Activated B cell treated with CpG ODN at 0.5 μM for 24 hours (primary cell): ENCODE measurements at regions not wholly inside any gene's neighbourhood (a gene's known extent, or its start where the extent isn't known, plus 50 kb on each side); places are given as distances from the start of the nearest gene placed in this dataset.

Experiments
- ATAC-seq: fragments of 200-7000 bp; cut with Tn5 transposase; one replicate; pipeline ENCODE4 v1.10.0; 2021; ENCODE audit warnings: low read depth, mild to moderate bottlenecking, moderate library complexity
- CTCF ChIA-PET: fragments of 350-600 bp; sonication (Branson Sonifier 250); formaldehyde crosslinking; loops from one replicate; lab custom pipeline; 2021; ENCODE audit warnings: antibody characterized with exemption; lab: Charles Lee
- POLR2A ChIA-PET: fragments of 350-600 bp; sonication (Branson Sonifier 250); formaldehyde crosslinking; loops from one replicate; lab custom pipeline; 2021; ENCODE audit warnings: antibody characterized with exemption; lab: Charles Lee
- DNase-seq: peaks from one replicate; pipeline ENCODE4 v3.0.0; 2022
- H3K27ac Mint-ChIP-seq: one replicate; pipeline ENCODE4 v1.8.0; 2020; ENCODE audit warnings: mixed read lengths
- H3K27me3 Mint-ChIP-seq: one replicate; pipeline ENCODE4 v1.8.0; 2021; ENCODE audit warnings: mixed read lengths
- H3K36me3 Mint-ChIP-seq: one replicate; pipeline ENCODE4 v1.8.0; 2021; ENCODE audit warnings: low read depth, mixed read lengths
- H3K4me1 Mint-ChIP-seq: one replicate; pipeline ENCODE4 v1.8.0; 2021; ENCODE audit warnings: mixed read lengths
- H3K4me3 Mint-ChIP-seq: one replicate; pipeline ENCODE4 v1.8.0; 2020; ENCODE audit warnings: mild to moderate bottlenecking, mixed read lengths
- H3K9me3 Mint-ChIP-seq: one replicate; pipeline ENCODE4 v1.8.0; 2020; ENCODE audit warnings: mixed read lengths
- CTCF ChIP-seq: fragments of 200-600 bp; IDR thresholded peaks from one replicate; pipeline ENCODE4 v1.8.0; 2022; ENCODE audit warnings: antibody characterized with exemption, mild to moderate bottlenecking
- intact Hi-C: fragments of 100-400 bp; cut with micrococcal nuclease; formaldehyde crosslinking; loops from one replicate; pipeline ENCODE4 v1.15.1; 2024

GRCh38 chr1:29451368-29451892, 215.1 kb downstream of the PTPRU start:
- ATAC-seq, result no peak
- no peaks in the 10 kb centered on the region for H3K4me1 Mint-ChIP-seq
- no peak for TF ChIP-seq CTCF
- no peak overlapping the region for H3K4me3 Mint-ChIP-seq
- no peak overlapping the region for H3K27ac Mint-ChIP-seq
- no peaks in the 10 kb centered on the region for H3K36me3 Mint-ChIP-seq
- H3K9me3 Mint-ChIP-seq, result no peaks in the 10 kb centered on the region
- no peak for DNase-seq
- POLR2A ChIA-PET, result no interaction called here
- H3K27me3 Mint-ChIP-seq, result peaks cover 7% of the 10 kb centered on the region
- intact Hi-C loops, result no loop called here
- CTCF ChIA-PET, result no interaction called here

- Mint-ChIP-seq H3K36me3 (no peaks in the 10 kb centered on the region), H3K4me1 (no peaks in the 10 kb centered on the region), H3K9me3 (no peaks in the 10 kb centered on the region), H3K4me3 (no peak overlapping the region), H3K27ac (no peak overlapping the region), H3K27me3 (peaks cover 3% of the 10 kb centered on the region)
- ATAC-seq, result no peak
- ChIA-PET POLR2A (no interaction called here), CTCF (no interaction called here)
- intact Hi-C loops, result no loop called here
- DNase-seq, result no peak
- TF ChIP-seq CTCF, result no peak
Observed at GRCh38 chr1:29450591-29450990, 214.3 kb downstream of the PTPRU start.

- ChIA-PET POLR2A (no interaction called here), CTCF (no interaction called here)
- Mint-ChIP-seq H3K36me3 (no peaks in the 10 kb centered on the region), H3K9me3 (no peaks in the 10 kb centered on the region), H3K4me3 (no peak overlapping the region), H3K27ac (no peak overlapping the region), H3K27me3 (peaks cover 2% of the 10 kb centered on the region), H3K4me1 (no peaks in the 10 kb centered on the region)
- ATAC-seq, result no peak
- TF ChIP-seq CTCF, result no peak
- no peak for DNase-seq
- intact Hi-C loops, result no loop called here
Observed at GRCh38 chr1:29448456-29449235, 212.3 kb downstream of the PTPRU start.

- ATAC-seq, result no peak
- Mint-ChIP-seq H3K9me3 (no peaks in the 10 kb centered on the region), H3K27ac (no peak overlapping the region), H3K36me3 (no peaks in the 10 kb centered on the region), H3K4me3 (no peak overlapping the region), H3K4me1 (no peaks in the 10 kb centered on the region), H3K27me3 (peaks cover 6% of the 10 kb centered on the region)
- no peak for DNase-seq
- TF ChIP-seq CTCF, result no peak
- ChIA-PET CTCF (no interaction called here), POLR2A (no interaction called here)
- intact Hi-C loops, result no loop called here
Observed at GRCh38 chr1:29447368-29447767, 211.0 kb downstream of the PTPRU start.

GRCh38 chr1:29444782-29445729, 208.7 kb downstream of the PTPRU start:
- ChIA-PET POLR2A (no interaction called here), CTCF (no interaction called here)
- Mint-ChIP-seq H3K9me3 (no peaks in the 10 kb centered on the region), H3K27me3 (peaks cover 6% of the 10 kb centered on the region), H3K27ac (no peak overlapping the region), H3K36me3 (no peaks in the 10 kb centered on the region), H3K4me1 (no peaks in the 10 kb centered on the region), H3K4me3 (no peak overlapping the region)
- ATAC-seq (no peak), DNase-seq (no peak)
- TF ChIP-seq CTCF, result no peak
- intact Hi-C loops, result no loop called here
